H9 (cell line): ENCODE measurements at regions not wholly inside any gene's neighbourhood (a gene's known extent, or its start where the extent isn't known, plus 50 kb on each side); places are given as distances from the start of the nearest gene placed in this dataset.

Experiments
- DNase-seq: peaks from one replicate; pipeline ENCODE4 v3.0.0-alpha.2; 2017
- H2AFZ ChIP-seq: one replicate; pipeline ENCODE4 v1.6.1; 2013; ENCODE audit warnings: mild to moderate bottlenecking, low read length, control low read depth, moderate library complexity
- H2AK5ac ChIP-seq: 2 replicates; pipeline ENCODE4 v1.6.1; 2013; ENCODE audit warnings: low read length, control low read depth, mixed read lengths; ENCODE audit not compliant: insufficient read length
- H2BK120ac ChIP-seq: one replicate; pipeline ENCODE4 v1.6.1; 2013; ENCODE audit warnings: low read depth, mild to moderate bottlenecking, low read length, control low read depth, inconsistent platforms; ENCODE audit not compliant: poor library complexity, severe bottlenecking
- H2BK12ac ChIP-seq: 2 replicates; pipeline ENCODE4 v1.6.1; 2013; ENCODE audit warnings: low read length, control low read depth, mixed read lengths, low read depth; ENCODE audit not compliant: insufficient read length
- H2BK15ac ChIP-seq: 2 replicates; pipeline ENCODE4 v1.6.1; 2013; ENCODE audit warnings: low read depth, low read length, control low read depth
- H2BK20ac ChIP-seq: one replicate; pipeline ENCODE4 v1.6.1; 2013; ENCODE audit warnings: low read depth, mild to moderate bottlenecking, low read length, control low read depth, inconsistent platforms; ENCODE audit not compliant: poor library complexity, severe bottlenecking
- H2BK5ac ChIP-seq: 2 replicates; pipeline ENCODE4 v1.6.1; 2013; ENCODE audit warnings: low read length, control low read depth, mixed read lengths; ENCODE audit not compliant: insufficient read length
- H3K14ac ChIP-seq: 2 replicates; pipeline ENCODE4 v1.6.1; 2013; ENCODE audit warnings: low read length, control low read depth; ENCODE audit not compliant: insufficient read depth
- H3K18ac ChIP-seq: 2 replicates; pipeline ENCODE4 v1.6.1; 2013; ENCODE audit warnings: low read depth, mild to moderate bottlenecking, mixed read lengths, low read length, control low read depth; ENCODE audit not compliant: insufficient read length
- H3K23ac ChIP-seq: 2 replicates; pipeline ENCODE4 v1.6.1; 2013; ENCODE audit warnings: low read length, control low read depth, mixed read lengths, low read depth; ENCODE audit not compliant: insufficient read length
- H3K23me2 ChIP-seq: 2 replicates; pipeline ENCODE4 v1.6.1; 2013; ENCODE audit warnings: low read depth, mild to moderate bottlenecking, mixed read lengths, low read length, control low read depth; ENCODE audit not compliant: insufficient read length, poor library complexity, severe bottlenecking
- H3K27ac ChIP-seq: 2 replicates; pipeline ENCODE4 v1.5.1; 2013; ENCODE audit warnings: low read length, control low read depth, mixed read lengths, low read depth; ENCODE audit not compliant: insufficient read length
- H3K27me3 ChIP-seq: 2 replicates; pipeline ENCODE4 v1.6.1; 2013; ENCODE audit warnings: low read length, control low read depth, inconsistent platforms; ENCODE audit not compliant: insufficient read depth
- H3K4ac ChIP-seq: 2 replicates; pipeline ENCODE4 v1.6.1; 2013; ENCODE audit warnings: low read depth, mild to moderate bottlenecking, control low read depth, inconsistent platforms, low read length, moderate library complexity
- H3K4me1 ChIP-seq: 2 replicates; pipeline ENCODE4 v1.6.1; 2013; ENCODE audit warnings: low read length, control low read depth, inconsistent platforms; ENCODE audit not compliant: insufficient read depth
- H3K4me2 ChIP-seq: 2 replicates; pipeline ENCODE4 v1.6.1; 2013; ENCODE audit warnings: low read length, control low read depth, mixed read lengths; ENCODE audit not compliant: insufficient read length, insufficient read depth
- H3K56ac ChIP-seq: 2 replicates; pipeline ENCODE4 v1.6.1; 2013; ENCODE audit warnings: low read depth, mild to moderate bottlenecking, mixed read lengths, low read length, control low read depth; ENCODE audit not compliant: insufficient read length
- H3K79me1 ChIP-seq: 2 replicates; pipeline ENCODE4 v1.6.1; 2013; ENCODE audit warnings: low read depth, mild to moderate bottlenecking, moderate library complexity, low read length, control low read depth, inconsistent platforms; ENCODE audit not compliant: insufficient read depth, poor library complexity, severe bottlenecking
- H3K79me2 ChIP-seq: 2 replicates; pipeline ENCODE4 v1.6.1; 2013; ENCODE audit warnings: low read length, control low read depth, inconsistent platforms; ENCODE audit not compliant: insufficient read depth
- H3K9ac ChIP-seq: 2 replicates; pipeline ENCODE4 v1.6.1; 2013; ENCODE audit warnings: low read length, control low read depth, mixed read lengths; ENCODE audit not compliant: insufficient read length; ENCODE audit errors: extremely low read depth
- H3K9me3 ChIP-seq: one replicate; pipeline ENCODE4 v1.6.1; 2013; ENCODE audit warnings: low read depth, low read length, inconsistent platforms; ENCODE audit not compliant: control insufficient read depth
- H3T11ph ChIP-seq: one replicate; pipeline ENCODE4 v1.6.1; 2013; ENCODE audit warnings: mild to moderate bottlenecking, low read length, control low read depth, inconsistent platforms
- H4K20me1 ChIP-seq: one replicate; pipeline ENCODE4 v1.6.1; 2013; ENCODE audit not compliant: control insufficient read depth, insufficient read length, insufficient read depth
- H4K5ac ChIP-seq: 2 replicates; pipeline ENCODE4 v1.6.1; 2013; ENCODE audit warnings: low read depth, mild to moderate bottlenecking, mixed read lengths, low read length, control low read depth; ENCODE audit not compliant: insufficient read length
- H4K8ac ChIP-seq: replicated peaks from 2 replicates; pipeline ENCODE4 v1.6.1; 2013; ENCODE audit warnings: low read length, control low read depth, mixed read lengths, low read depth; ENCODE audit not compliant: insufficient read length
- H4K91ac ChIP-seq: 2 replicates; pipeline ENCODE4 v1.6.1; 2013; ENCODE audit warnings: low read depth, mild to moderate bottlenecking, moderate library complexity, mixed read lengths, low read length, control low read depth; ENCODE audit not compliant: insufficient read length
- H3K27ac Mint-ChIP-seq, 3 experiments: 2 replicates in 2 of 3; 3 replicates in 1 of 3; pipeline ENCODE4 v1.8.0; 2020 to 2021; ENCODE audit warnings: mixed read lengths in 3 of 3, mild to moderate bottlenecking in 1 of 3, moderate library complexity in 1 of 3
- H3K27me3 Mint-ChIP-seq: 2 replicates; pipeline ENCODE4 v1.8.0; 2021; ENCODE audit warnings: low read depth, mild to moderate bottlenecking, moderate library complexity, mixed read lengths
- H3K36me3 Mint-ChIP-seq, 3 experiments: 2 replicates in 2 of 3; 3 replicates in 1 of 3; pipeline ENCODE4 v1.8.0; 2020 to 2021; ENCODE audit warnings: low read depth in 3 of 3, mixed read lengths in 3 of 3; ENCODE audit not compliant: insufficient read depth in 1 of 3
- H3K4me1 Mint-ChIP-seq, 2 experiments: 2 replicates each; pipeline ENCODE4 v1.8.0; 2020; ENCODE audit warnings: mixed read lengths in 2 of 2
- H3K4me3 Mint-ChIP-seq, 2 experiments: 2 replicates in 1 of 2; 3 replicates in 1 of 2; pipeline ENCODE4 v1.8.0; 2020 to 2021; ENCODE audit warnings: mild to moderate bottlenecking in 2 of 2, mixed read lengths in 2 of 2, moderate library complexity in 1 of 2
- H3K9me3 Mint-ChIP-seq, 2 experiments: 2 replicates in 1 of 2; 3 replicates in 1 of 2; pipeline ENCODE4 v1.8.0; 2020; ENCODE audit warnings: mild to moderate bottlenecking in 2 of 2, mixed read lengths in 2 of 2, moderate library complexity in 1 of 2
- WGBS: extraction: QIAGEN DNeasy Blood & Tissue Kit; methylation state at CpG from one replicate; pipeline ENCODE4 v1.1.7; 2013; ENCODE audit warnings: missing lambda C conversion rate, low lambda C conversion rate, mixed read lengths; ENCODE audit not compliant: insufficient read length; ENCODE audit errors: extremely low coverage; 5-methylcytosine and 5-hydroxymethylcytosine counted together
- TF ChIP-seq, protein P1 (sequence below): fragments of 200-600 bp; sonication (generic); conservative IDR thresholded peaks from 3 replicates; pipeline ENCODE4 v1.8.0; 2021; ENCODE audit warnings: antibody characterized with exemption, mild to moderate bottlenecking

DNA sequence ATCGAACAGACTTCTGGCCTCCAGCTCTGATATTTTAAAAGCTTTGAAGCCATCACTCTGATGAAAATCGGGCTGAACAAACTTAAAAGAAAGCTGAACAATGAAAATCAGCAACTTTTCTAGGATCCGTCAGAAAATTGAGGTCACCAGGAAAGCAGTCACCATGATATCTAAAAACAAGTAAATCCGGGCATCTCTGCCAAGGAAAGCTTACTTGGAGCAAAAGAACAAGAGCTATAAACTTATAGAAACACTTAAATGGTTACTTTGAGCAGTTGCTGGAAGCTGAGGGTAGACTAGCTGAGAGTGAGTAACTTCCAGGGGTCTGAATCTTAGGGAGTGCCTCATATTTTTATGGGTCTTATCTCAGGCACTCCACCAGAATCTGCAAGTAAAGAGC lies 1043.0 kb upstream of the CDH18 start:
- no peaks in the 10 kb centered on the region for H3K4me1 Mint-ChIP-seq
- Histone ChIP-seq H3K9ac (no peak overlapping the region), H3K79me2 (no peaks in the 10 kb centered on the region), H3K27me3 (no peaks in the 10 kb centered on the region), H4K91ac (no peak overlapping the region), H2BK15ac (no peak overlapping the region), H3T11ph (no peak overlapping the region), H4K20me1 (no peaks in the 10 kb centered on the region), H2AFZ (no peak overlapping the region), H3K4me1 (no peaks in the 10 kb centered on the region), H2BK5ac (no peak overlapping the region), H3K4me2 (no peak overlapping the region), H3K9me3 (no peaks in the 10 kb centered on the region), H4K5ac (no peak overlapping the region), H4K8ac (no peak overlapping the region), H3K23me2 (no peaks in the 10 kb centered on the region), H2AK5ac (no peak overlapping the region), H3K79me1 (no peaks in the 10 kb centered on the region), H3K4ac (no peak overlapping the region), H3K18ac (no peak overlapping the region), H3K56ac (no peak overlapping the region), H2BK120ac (no peak overlapping the region), H2BK20ac (no peak overlapping the region), H3K27ac (no peak overlapping the region), H2BK12ac (no peak overlapping the region), H3K23ac (no peak overlapping the region), H3K14ac (no peak overlapping the region)
- WGBS = no CpG with 5 or more reads among the region's 4 CpGs
- no peaks in the 10 kb centered on the region for H3K27me3 Mint-ChIP-seq
- H3K9me3 Mint-ChIP-seq = no peaks in the 10 kb centered on the region
- DNase-seq = no peak
- H3K4me3 Mint-ChIP-seq = no peak overlapping the region
- no peaks in the 10 kb centered on the region for H3K36me3 Mint-ChIP-seq
- TF ChIP-seq, protein P1, sequence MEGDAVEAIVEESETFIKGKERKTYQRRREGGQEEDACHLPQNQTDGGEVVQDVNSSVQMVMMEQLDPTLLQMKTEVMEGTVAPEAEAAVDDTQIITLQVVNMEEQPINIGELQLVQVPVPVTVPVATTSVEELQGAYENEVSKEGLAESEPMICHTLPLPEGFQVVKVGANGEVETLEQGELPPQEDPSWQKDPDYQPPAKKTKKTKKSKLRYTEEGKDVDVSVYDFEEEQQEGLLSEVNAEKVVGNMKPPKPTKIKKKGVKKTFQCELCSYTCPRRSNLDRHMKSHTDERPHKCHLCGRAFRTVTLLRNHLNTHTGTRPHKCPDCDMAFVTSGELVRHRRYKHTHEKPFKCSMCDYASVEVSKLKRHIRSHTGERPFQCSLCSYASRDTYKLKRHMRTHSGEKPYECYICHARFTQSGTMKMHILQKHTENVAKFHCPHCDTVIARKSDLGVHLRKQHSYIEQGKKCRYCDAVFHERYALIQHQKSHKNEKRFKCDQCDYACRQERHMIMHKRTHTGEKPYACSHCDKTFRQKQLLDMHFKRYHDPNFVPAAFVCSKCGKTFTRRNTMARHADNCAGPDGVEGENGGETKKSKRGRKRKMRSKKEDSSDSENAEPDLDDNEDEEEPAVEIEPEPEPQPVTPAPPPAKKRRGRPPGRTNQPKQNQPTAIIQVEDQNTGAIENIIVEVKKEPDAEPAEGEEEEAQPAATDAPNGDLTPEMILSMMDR = no peak
- H3K27ac Mint-ChIP-seq = no peak overlapping the region
